ENCODE measurements at regions not wholly inside any gene's neighbourhood (a gene's known extent, or its start where the extent isn't known, plus 50 kb on each side); places are given as distances from the start of the nearest gene placed in this dataset.

DNA sequence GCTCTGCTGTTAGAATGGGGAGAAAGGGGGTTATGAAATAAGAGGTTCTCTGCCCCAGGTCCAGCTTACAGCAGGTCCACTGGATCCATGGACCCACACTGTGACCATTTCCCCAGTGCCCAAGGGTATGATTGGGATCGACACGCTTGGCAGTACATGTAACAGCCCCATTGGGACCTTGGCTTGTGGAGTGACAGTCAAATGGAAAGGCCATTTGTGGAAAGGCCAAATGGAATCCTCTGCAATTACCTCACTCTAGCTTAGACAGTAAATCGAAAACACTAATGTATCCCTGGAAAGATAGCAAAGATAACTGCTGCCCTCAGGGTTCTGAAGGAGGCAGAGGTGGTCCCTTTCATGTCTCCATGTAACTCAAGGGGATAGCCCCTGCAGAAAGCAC lies 109.1 kb downstream of the MINAR1 start:
- H3K4me1 ChIP-seq, result no peaks in the 10 kb centered on the region
- no peak for DNase-seq (ENCODE audit: extremely low spot score in 2 of 2)
- H3K27me3 ChIP-seq, result no peaks in the 10 kb centered on the region
- TF ChIP-seq POLR2AphosphoS5 (IDR thresholded peaks at IDR 0.05; ENCODE audit: insufficient read depth in 1 of 2, low read depth in 1 of 2) (no peak), POLR2A (IDR thresholded peaks at IDR 0.05) (no peak)
- TF ChIP-seq, protein P1, sequence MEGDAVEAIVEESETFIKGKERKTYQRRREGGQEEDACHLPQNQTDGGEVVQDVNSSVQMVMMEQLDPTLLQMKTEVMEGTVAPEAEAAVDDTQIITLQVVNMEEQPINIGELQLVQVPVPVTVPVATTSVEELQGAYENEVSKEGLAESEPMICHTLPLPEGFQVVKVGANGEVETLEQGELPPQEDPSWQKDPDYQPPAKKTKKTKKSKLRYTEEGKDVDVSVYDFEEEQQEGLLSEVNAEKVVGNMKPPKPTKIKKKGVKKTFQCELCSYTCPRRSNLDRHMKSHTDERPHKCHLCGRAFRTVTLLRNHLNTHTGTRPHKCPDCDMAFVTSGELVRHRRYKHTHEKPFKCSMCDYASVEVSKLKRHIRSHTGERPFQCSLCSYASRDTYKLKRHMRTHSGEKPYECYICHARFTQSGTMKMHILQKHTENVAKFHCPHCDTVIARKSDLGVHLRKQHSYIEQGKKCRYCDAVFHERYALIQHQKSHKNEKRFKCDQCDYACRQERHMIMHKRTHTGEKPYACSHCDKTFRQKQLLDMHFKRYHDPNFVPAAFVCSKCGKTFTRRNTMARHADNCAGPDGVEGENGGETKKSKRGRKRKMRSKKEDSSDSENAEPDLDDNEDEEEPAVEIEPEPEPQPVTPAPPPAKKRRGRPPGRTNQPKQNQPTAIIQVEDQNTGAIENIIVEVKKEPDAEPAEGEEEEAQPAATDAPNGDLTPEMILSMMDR (IDR thresholded peaks at IDR 0.05), result no peak
- no peaks in the 10 kb centered on the region for H3K36me3 ChIP-seq
- intact Hi-C loops (cut with DNase I), result no loop called here
- no peak overlapping the region for H3K27ac ChIP-seq
- H3K4me3 ChIP-seq, result no peak overlapping the region
- no peaks in the 10 kb centered on the region for H3K9me3 ChIP-seq

- Histone ChIP-seq H3K4me1 (no peaks in the 10 kb centered on the region), H3K27me3 (no peaks in the 10 kb centered on the region), H3K36me3 (no peaks in the 10 kb centered on the region), H3K9me3 (no peaks in the 10 kb centered on the region), H3K27ac (no peak overlapping the region), H3K4me3 (no peak overlapping the region)
- intact Hi-C loops (cut with DNase I), result no loop called here
- TF ChIP-seq, protein P1 (IDR thresholded peaks at IDR 0.05), result no peak
- TF ChIP-seq POLR2AphosphoS5 (IDR thresholded peaks at IDR 0.05; ENCODE audit: insufficient read depth in 1 of 2, low read depth in 1 of 2), result no peak
- no peak for TF ChIP-seq POLR2A (IDR thresholded peaks at IDR 0.05)
- no peak for DNase-seq (ENCODE audit: extremely low spot score in 2 of 2)
These were observed 111.0 kb downstream of the MINAR1 start for GRCh38 chr15:79543097-79543496.

DNA sequence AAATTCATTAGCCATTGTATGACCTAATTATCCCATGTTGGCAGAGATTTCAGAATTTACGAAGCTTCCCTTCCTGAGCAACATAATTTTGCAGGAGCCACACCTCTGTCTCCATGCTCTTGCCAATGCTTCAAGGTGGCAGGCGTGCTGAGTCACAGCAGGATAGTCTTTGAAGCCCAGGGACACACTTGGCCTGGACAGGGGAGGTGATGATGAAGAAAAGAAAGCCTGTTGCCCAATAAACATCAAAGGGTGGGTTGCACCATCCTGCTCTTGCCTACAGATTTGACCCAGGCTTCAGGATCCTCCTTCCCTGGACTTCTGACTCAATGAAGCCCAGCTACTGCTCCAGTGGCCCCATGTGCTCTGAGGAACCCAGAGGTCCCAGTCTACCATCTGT lies 117.1 kb downstream of the MINAR1 start:
- Histone ChIP-seq H3K4me1 (no peaks in the 10 kb centered on the region), H3K27me3 (no peaks in the 10 kb centered on the region), H3K4me3 (no peak overlapping the region), H3K27ac (no peak overlapping the region), H3K36me3 (no peaks in the 10 kb centered on the region), H3K9me3 (no peaks in the 10 kb centered on the region)
- TF ChIP-seq, protein P1 (IDR thresholded peaks at IDR 0.05), result no peak
- no peak for TF ChIP-seq POLR2A (IDR thresholded peaks at IDR 0.05)
- no peak for TF ChIP-seq POLR2AphosphoS5 (IDR thresholded peaks at IDR 0.05; ENCODE audit: insufficient read depth in 1 of 2, low read depth in 1 of 2)
- no peak for DNase-seq (ENCODE audit: extremely low spot score in 2 of 2)
- intact Hi-C loops (cut with DNase I), result no loop called here

GRCh38 chr15:79560384-79560783 lies 128.2 kb downstream of the MINAR1 start:
- Histone ChIP-seq H3K9me3 (no peaks in the 10 kb centered on the region), H3K27ac (no peak overlapping the region), H3K4me1 (no peaks in the 10 kb centered on the region), H3K4me3 (no peak overlapping the region), H3K27me3 (no peaks in the 10 kb centered on the region), H3K36me3 (no peaks in the 10 kb centered on the region)
- no peak for DNase-seq (ENCODE audit: extremely low spot score in 2 of 2)
- TF ChIP-seq, protein P1 (IDR thresholded peaks at IDR 0.05), result no peak
- no peak for TF ChIP-seq POLR2A (IDR thresholded peaks at IDR 0.05)
- no peak for TF ChIP-seq POLR2AphosphoS5 (IDR thresholded peaks at IDR 0.05; ENCODE audit: insufficient read depth in 1 of 2, low read depth in 1 of 2)
- intact Hi-C loops (cut with DNase I), result no loop called here

- intact Hi-C loops (cut with DNase I), result no loop called here
- no peak for DNase-seq (ENCODE audit: extremely low spot score in 2 of 2)
- no peak overlapping the region for H3K27ac ChIP-seq
- H3K4me1 ChIP-seq, result no peaks in the 10 kb centered on the region
- no peak for TF ChIP-seq POLR2A (IDR thresholded peaks at IDR 0.05)
- TF ChIP-seq, protein P1 (IDR thresholded peaks at IDR 0.05), result no peak
- no peak for TF ChIP-seq POLR2AphosphoS5 (IDR thresholded peaks at IDR 0.05; ENCODE audit: insufficient read depth in 1 of 2, low read depth in 1 of 2)
- H3K36me3 ChIP-seq, result no peaks in the 10 kb centered on the region
- no peaks in the 10 kb centered on the region for H3K27me3 ChIP-seq
- no peak overlapping the region for H3K4me3 ChIP-seq
- no peaks in the 10 kb centered on the region for H3K9me3 ChIP-seq
These were observed 129.8 kb downstream of the MINAR1 start for GRCh38 chr15:79561982-79562381.
